GM04503 (cell line): ENCODE measurements at regions not wholly inside any gene's neighbourhood (a gene's known extent, or its start where the extent isn't known, plus 50 kb on each side); places are given as distances from the start of the nearest gene placed in this dataset.

Source experiments
- DNase-seq: peaks from one replicate; pipeline ENCODE4 v3.0.0-alpha.2; 2012; ENCODE audit warnings: low read depth

DNA sequence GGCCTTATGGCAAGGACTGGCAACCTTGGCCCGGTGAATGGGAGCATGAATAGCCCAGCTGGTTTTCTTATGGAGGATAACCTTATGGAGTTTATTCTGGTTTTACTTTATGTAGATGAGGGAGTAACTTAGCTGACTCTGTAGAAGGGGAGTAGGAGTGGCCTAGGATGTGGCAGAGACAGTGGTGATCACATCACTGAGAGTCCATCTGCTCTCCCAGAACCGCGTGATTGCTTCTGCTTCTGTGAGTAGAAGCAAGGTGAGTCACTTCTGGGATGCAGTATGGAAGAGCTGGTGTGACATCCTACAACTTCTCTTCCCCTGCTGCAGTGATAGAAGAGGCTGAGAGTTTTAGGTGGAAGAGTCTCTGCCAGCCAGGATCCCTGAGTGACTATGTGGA is 129.2 kb downstream of the RPS24 start:
- no peak for DNase-seq

DNA sequence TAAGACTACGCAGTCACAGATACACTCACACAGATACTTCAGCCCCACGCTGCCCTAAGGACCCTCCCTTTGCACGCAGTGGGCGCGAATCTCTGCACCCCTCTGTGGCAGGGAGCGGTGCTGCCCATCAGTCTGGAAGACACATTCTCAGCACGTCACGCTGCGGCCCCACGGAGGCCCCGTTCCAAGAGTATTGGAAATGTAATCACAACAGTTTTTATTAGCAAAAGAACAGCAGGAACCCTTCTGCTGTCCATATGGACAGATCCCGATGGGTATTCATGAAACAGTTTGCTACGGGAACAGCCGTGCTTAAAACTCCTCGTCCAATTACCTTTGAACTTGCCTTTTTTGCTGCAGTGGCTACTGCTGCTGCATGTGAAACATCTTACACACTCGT is 131.0 kb downstream of the RPS24 start:
- no peak for DNase-seq

DNA sequence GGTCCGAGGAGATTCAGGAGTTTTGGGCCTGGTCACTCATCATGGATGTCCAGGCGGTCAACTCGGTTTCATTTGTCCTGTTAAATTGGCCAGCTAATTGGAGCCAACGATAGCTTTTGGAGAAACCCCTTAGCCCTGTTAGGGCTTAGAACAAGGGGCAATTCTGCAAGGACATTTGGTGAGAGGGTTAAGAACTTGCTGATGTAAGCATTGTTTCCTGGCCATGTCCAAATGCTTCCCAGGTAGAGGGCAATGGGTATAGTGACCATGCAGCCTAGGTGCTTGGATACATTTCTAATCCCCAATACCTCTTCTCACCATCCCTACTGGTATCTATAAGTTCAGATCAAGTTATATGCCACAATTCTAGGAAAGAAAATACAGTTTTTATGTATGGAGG is 131.5 kb downstream of the RPS24 start:
- DNase-seq = no peak

DNA sequence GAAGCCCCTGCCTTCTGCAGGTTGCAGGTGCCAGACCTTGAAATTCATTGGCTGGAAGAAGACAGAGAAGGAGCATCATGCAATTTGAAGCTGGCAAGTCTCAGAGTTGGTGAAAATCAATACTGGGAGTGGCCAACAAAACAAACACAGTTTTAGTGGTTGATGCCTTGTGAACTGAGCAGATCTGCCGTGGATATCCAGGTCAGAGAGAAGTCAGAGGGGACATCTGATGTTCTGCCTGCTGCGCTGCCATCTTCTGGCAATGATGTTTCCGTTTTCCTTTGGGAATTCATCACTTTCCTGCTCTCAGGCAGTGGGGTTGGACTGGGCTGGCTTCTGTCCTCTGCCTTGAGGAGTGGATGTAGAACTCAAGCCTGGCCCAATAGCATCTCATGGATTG is 132.0 kb downstream of the RPS24 start:
- no peak for DNase-seq

DNA sequence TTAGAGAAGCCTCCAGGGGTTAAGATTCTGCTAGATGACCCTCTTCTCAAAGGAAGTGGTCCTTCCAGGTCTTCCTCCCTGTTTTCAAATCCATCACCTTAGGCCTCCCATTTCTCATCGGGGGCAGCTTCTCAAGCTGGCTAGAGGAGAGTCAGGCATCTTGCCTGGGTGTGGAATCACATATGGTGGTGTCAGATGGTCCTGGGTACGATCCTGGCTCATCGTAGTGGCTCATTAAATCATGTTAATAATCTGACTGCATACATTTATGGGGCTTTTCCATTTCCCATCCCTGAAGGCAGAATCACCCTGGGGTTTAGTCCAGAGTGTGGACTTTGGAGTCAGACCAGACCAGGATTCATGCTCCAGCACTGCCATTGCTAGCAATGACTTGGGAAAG is 132.6 kb downstream of the RPS24 start:
- DNase-seq = no peak

DNA sequence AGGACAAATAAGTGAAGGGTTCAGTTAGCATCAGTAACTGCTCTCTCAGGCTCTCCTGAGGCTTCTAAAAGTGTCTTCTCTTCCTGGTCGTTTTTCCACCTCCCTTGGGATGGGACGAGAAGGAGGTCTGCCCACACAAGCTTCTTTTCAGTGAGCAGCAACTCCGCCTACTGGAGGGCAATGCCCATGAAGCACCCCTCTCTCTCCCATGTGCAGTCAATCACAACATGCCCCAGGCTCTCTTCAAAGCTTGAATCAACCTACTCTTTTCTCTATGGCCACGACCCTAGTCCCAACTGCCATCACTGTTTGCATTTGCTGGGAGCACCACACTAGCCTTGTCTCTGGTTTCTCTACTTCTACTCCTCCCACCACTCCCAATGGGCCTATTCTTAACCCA is 135.6 kb downstream of the RPS24 start:
- DNase-seq = no peak

DNA sequence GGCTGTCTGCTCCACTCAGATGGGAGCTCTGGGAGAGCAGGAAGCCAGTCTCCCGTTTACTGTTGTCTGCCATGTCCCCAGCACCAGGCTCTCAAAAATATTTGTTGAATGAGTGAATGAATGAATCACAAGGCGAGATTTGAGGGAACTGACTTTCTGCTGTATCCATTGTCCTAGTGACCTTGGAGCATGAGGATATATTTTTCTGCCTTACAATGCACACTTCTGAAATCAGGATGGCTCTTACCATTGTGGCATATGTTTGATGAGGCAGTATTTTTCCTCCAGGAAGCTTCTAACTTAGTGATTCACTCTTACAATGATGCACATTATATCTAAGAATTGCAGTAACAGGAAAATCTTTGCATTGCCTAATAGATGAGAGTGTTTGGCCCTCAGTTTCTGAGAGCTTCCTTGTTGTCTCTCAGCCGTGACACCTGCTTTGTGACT is 136.4 kb downstream of the RPS24 start:
- peak; percentile 31 for DNase-seq

DNA sequence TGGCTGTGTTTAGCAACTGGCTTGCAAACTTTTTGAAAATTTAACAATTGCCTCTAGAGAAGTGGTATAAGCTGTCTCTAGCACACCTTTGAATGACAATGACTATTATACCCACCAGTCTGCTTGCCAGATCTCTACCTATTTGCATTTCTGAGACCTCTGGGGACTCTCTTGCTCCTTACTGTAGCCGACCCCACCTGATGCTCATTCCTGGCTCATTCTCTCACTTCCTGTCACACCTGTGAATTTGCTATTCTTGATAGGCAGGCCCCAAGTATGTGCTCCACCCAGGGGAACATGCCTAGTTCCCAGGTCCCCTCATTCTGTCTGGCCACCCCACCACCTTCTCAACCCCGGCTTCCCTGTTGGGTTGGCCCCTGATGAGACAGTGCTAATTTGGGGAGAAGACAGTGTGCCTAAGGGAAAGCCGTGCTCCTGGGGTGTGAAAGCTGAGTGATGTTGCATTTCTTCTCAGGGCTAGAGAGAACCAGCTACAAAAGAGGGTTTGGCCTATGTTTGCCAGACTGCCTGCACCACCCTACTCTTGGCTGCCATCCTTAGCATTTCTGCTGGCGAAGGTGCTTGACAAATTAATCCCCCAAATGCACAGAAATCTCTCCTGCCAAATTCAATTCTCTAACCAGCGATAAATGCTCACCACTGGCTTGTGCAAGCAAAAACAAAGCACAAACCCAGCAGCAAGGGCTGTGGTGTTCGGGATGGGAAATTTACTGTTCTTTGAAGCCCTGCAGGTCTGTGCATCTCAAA is 138.2 kb downstream of the RPS24 start:
- DNase-seq = no peak

DNA sequence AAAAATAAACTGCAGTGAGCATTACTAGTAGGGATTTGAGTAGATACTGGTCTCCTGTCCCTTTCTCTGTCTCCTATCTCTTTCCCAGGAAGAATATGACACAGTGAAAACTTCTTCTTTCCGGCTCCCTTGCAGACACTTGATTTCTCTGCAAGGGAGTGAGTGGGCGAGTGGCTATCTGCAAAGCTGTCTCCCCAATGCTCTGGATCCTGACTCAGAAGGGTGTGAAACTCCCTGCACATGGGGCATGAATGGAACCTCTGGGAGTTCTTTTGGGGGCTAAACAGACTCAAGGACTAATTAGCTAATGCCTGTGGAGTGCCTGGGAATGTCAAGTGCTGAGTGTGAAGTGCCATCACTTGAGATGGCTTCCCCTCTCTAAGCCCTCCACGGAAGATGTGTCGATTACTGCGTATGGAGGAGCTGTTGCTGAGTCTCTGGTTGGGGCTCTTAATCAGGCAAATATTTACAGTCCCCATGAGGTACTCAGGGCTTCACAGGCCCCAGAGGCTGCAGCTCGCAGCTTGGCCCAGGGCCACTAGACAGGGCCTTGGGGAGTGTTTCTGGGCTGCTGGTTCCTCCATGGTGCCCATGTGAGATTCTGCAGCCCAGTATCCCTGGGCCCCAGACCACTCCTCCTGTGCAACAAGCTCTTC is 139.8 kb downstream of the RPS24 start:
- DNase-seq = no peak

DNA sequence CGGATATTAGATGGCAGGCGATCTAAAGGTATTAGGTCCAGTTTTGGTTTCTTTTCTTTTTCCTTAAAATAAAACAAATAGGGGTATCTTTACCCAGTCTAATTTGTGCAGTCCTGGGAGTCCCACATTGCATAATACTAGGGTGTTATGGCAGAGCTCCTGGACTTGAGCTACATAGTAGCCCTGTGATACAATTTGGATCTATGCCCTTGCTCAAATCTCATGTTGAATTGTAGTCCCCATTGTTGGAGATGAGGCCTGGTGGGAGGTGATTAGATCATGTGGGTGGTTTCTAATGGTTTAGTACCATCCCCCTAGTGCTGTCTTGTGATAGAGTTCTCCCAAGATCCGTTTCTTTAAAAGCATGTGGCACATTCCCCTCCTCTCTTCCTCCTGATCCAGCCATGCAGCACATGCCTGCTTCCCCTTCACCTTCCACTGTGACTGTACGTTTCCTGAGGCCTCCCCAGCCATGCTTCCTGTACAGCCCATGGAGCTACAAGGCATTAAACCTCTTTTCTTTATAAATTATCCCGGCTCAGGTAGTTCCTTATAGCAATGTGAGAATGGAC is 141.9 kb downstream of the RPS24 start:
- DNase-seq = no peak

DNA sequence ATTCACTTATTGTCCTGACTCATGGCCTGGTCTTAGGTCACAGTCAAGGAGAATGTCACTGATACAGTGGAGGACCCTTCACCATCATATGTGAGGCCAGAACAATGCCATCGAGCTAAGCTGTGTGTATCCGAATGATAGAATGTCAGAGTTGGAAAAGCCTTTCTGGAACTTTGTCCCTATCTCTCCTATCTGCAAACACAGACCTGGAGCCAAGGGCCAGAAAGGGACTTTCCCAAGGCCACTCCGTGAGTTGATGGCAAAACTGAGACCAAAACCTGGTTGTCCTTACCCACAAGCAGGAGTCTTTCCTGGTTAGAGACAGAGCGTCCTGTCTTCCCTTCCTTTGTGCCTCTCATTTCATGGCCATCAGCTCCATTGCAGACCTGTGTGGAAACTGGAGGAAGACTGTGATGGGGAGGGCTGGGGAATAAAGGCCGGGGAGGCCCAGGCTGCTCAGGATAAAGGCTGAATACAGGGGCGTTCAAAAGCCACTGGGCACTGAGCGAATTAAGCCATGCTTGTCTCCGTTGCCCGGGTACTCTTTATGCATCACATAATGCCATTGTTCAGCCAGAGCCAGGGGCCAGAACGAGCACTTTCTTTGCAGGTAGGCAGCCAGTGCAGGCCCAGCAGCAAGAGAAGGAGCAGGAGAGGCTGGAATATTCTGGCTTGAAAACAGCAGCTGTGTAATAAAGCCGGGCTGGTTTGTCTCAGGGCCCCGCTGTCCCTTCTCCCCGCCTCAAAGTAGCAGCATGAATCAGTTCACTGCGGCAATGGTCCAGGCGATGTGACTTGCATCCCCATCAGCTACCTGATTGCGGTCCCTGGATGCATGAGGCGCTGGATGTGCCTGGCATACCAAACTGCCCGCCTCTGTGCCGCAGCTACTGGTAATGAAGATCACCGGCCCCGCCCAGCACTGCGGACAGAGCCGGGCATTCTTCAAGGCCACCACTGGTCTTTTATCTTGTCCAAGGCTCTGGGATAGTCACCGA is 143.0 kb downstream of the RPS24 start:
- DNase-seq = no peak

DNA sequence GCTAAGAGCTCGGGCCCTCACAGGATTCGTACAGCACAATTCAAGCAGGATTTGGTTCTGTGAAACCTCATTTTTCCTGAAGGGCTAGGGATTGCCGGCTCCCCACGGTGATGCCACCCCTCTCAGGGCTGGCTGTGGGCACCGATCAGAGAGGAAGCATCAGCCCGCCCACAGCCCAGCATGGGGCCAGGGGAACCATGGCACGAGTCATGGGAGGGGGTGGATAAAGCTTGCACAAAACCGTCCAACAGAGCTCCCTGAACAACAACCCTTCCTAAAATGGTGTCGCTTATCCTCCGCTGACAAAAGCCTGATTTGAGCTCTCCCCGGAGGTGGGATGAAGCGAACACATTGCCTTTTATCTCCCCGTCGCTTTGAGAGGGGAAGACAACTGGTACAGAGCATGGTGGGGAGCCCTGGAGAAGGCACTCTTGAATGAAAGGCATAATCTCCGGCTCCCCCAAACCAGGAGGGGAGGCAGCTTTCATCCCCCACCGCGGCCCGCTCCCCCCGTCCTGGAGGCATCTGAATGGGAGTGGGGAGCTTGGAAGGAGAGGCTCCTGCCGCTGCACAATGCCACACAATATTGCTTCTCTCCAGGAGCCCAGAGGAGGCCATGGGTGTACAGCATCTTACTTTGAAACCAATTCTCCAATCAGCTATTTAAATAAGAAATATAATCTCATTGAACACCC is 144.0 kb downstream of the RPS24 start:
- DNase-seq = no peak

DNA sequence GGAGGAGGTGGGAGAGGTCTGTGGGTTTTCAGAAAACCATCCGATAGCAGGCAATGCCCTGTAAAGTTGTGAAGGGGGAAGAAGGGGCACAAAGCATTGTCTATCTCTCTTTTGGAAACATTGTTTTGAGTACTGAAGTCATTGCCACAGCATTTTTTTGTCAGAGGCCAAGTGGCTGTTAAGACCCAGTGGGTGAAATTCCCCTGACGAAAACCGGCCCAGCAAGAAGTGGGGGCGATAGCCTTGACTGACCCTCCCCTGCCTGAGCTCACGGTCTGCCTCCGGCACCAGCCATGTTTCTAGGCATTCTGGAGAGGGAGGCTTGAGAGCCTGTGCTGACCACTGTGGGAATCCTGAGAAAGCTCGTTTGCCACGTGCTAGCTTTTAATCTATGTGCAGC is 144.7 kb downstream of the RPS24 start:
- no peak for DNase-seq

DNA sequence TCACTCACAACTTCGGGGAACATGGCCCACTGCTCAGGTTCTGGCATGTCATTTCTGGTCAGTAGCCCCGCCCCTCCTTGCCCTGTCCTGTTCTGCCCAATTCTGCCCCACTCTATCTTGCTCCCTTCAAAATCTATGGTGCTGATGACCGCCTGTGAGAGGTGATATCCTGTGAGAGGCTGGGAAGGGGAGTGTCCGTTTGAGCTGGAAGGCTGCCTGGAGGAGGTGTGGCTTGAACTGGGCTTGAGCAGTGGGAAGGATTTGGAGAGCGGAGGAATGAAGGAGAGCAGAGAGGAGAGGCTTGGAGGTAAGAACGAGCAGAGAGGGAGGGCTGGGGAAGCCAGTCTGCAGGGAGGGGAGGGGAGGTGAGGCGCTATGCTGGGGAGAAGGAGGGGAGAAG is 145.3 kb downstream of the RPS24 start:
- DNase-seq = no peak

DNA sequence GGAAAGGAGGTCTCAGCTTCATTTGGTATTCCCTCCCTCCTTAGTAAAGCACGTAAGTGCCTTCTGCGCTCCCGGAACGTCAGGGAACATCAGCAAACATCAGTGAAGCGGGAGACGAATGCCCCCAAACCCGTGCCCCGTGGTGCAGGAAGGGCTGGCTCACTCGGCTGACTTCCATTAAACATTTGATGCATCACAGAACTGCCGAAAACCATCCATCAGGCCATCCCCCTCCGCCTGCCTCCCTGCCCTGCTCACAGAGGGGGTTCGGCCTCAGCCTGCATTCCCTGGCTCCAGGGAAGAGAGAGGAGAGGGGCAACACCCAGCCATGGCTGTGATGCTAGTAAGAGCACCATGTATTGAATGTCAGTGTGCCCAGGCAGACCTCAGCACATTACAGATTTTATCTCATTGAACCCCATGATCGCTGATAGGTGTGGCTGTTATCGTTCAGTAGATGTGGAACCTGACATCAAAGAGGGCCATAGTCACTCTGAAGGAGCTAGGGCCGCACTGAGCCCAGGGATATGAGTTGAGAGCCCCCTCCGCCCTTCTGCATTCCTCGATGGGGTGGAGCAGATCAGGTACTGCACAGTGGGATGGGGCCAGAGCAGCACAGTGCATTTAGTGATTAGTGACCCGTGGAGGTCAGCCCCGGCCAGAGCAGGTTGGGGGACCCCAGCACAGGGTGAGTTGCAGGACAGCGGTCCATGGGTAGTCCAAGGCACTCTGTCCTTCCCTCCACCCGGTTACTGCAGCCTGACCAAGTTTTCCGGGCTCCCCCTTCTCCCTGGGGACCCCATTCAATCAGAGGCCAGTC is 146.4 kb downstream of the RPS24 start:
- no peak for DNase-seq

DNA sequence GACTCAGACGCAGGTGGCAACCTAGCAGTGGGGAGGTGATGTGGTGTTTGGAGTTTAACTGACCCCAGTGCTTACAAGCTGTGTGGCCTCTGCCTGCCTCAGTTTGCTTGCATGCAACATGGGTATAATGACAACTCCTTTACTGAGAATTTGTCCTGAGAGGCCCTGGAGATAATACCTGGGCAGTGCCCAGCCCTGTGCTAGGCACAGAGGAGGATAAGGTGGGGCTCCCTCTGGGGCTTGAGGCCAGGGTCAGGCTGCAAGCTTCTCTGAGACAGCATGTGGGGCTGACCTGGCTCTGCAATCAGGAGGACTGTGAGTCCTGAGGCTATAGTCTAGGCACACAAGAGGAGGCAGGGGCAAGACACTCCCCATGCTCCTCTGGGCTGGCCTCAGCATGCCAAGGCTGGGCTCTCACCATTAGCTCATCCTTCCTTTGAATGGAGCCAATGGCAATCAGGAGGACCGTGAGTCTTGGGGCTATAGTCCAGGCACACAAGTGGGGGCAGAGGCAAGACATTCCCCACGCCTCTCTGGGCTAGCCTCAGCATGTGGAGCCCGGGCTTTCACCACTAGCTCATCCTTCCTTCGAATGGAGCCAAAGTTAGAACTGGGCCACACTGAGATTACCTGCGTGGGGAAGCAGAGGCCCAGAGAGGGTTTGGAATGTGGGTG is 147.9 kb downstream of the RPS24 start:
- DNase-seq = no peak

DNA sequence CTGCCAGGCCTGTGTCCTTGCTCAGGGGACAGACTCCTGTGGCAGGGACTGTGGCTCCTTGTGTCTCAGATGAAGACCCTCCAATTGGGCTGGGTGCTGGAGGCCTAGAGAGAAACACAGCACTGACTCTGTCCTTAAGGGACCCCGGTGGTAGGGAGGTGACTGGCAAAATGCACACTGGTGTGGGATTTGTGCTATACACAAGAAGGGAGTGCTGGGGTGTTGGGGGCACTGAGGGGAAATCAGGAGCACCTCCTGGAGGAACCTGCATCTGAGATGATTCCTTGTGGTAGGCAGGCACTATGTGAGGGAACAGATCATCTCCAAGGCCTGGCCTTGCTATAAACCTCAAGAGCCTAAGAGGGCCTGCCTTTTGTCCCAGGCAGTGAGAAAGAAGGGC is 149.2 kb downstream of the RPS24 start:
- DNase-seq = no peak

DNA sequence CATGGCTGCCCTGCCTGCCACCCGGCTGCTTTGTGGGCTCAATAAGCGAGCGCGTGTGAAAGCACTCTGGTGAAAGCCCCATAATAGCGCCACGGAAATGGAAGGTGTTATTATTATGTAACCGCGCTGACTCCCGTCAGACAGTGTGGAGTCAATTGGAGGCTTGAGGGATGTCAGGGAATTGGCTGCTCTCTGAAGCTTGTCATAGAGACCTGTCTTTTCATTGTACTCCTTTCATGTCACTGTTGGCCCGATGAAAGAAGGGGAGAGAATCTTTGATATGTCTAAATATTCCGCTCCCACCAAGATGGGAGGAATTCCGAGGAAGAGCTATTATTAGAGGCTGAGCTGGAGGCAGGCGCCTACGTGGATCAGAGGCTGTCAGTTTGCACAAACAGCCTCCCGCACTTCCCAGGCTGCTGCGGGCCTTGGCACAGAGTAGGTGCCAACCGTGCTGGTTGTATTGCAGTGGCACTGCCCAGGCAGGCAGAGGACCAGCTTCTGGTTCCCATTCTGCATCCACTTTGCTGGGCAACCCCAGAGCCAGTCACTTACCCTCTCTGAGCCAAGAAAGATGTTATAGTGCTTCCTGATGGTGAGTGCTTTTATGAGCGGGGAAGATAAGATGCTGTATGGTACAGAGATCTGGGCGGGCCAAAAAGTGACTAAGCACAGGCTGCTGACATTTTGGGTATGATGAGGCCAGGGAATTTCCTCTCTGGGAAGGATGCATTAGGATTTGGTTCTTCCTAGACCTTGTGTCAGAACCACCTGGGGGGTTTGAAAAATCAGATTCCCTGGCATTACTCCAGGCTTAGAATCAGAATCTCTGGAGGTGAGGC is 151.4 kb downstream of the RPS24 start:
- no peak for DNase-seq

DNA sequence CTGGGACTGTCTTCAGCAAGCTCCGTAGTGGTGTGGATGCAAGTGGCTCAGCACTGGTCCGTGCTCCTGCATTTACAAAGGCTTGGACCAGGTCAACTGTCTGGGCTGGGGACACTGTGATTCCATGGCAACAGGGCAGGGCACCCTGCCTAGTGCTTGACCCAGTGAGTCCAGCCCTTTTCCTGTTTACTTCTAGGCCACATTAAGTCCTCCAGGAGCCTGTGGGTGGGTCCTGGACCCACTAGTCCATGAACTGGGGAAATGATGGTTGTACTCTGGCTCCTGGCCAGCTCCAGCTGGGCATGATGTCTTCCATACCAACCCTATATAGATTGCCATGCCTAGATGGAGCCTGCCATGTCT is 152.0 kb downstream of the RPS24 start:
- no peak for DNase-seq
